22Rv1 (cell line): ENCODE measurements at regions not wholly inside any gene's neighbourhood (a gene's known extent, or its start where the extent isn't known, plus 50 kb on each side); places are given as distances from the start of the nearest gene placed in this dataset.
"Not testable (repeated sequence)": the region's sequence is repeated elsewhere in the genome, so short reads cannot be mapped to it uniquely, and the experiment has no call there.

Experiments
- CTCF ChIP-seq: fragments of 450-650 bp; IDR thresholded peaks from 2 replicates; pipeline ENCODE4 v1.5.1; 2017; ENCODE audit warnings: mild to moderate bottlenecking
- ZFX ChIP-seq: fragments of 450-650 bp; IDR thresholded peaks from 2 replicates; pipeline ENCODE4 v1.6.1; 2017; ENCODE audit warnings: antibody characterized with exemption, borderline replicate concordance

- TF ChIP-seq CTCF, ZFX: not testable (repeated sequence)
Measured at GRCh38 chr4:18107848-18108528, 86.4 kb upstream of the LCORL start.
